ENCODE measurements at regions not wholly inside any gene's neighbourhood (a gene's known extent, or its start where the extent isn't known, plus 50 kb on each side); places are given as distances from the start of the nearest gene placed in this dataset.

GRCh38 chr21:43290421-43291346 lies 121.9 kb downstream of the CRYAA start:
- H3K4me3 ChIP-seq (ENCODE audit: low read depth, low read length) = no peak overlapping the region
- in situ Hi-C loops (cut with HindIII; ENCODE audit: low sequenced_read_pairs) = no loop called here
- no peak for DNase-seq (ENCODE audit: low read depth)
- no peak for TF ChIP-seq CTCF (IDR thresholded peaks at IDR 0.05; ENCODE audit: low read depth, low read length, missing control alignments)

- in situ Hi-C loops (cut with HindIII; ENCODE audit: low sequenced_read_pairs) = no loop called here
- DNase-seq (ENCODE audit: low read depth) = no peak
- TF ChIP-seq CTCF (IDR thresholded peaks at IDR 0.05; ENCODE audit: low read depth, low read length, missing control alignments) = no peak
- H3K4me3 ChIP-seq (ENCODE audit: low read depth, low read length) = no peak overlapping the region
Observed at GRCh38 chr21:43289966-43290365, 121.2 kb downstream of the CRYAA start.

DNA sequence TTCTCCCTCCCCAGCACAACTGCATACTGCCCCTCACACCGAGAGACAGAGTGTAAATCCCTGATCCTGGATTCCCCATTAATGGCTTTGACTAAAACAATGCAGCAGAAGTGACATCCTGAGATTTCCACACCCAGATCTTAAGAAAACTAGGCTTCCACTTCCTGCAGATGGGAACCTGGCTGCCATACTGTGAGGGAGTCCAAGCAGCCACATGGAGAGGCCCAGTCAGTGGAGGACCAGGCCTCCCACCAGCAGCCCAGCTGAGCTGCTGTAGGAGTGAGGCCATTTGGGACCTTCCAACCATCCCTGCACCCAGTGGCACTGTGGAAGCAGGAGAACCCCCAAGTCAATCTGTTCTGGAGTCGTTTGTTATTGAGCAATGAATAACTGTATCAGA lies 120.6 kb downstream of the CRYAA start:
- TF ChIP-seq CTCF (IDR thresholded peaks at IDR 0.05; ENCODE audit: low read depth, low read length, missing control alignments) = no peak
- no peak overlapping the region for H3K4me3 ChIP-seq (ENCODE audit: low read depth, low read length)
- DNase-seq (ENCODE audit: low read depth) = no peak
- in situ Hi-C loops (cut with HindIII; ENCODE audit: low sequenced_read_pairs) = no loop called here

DNA sequence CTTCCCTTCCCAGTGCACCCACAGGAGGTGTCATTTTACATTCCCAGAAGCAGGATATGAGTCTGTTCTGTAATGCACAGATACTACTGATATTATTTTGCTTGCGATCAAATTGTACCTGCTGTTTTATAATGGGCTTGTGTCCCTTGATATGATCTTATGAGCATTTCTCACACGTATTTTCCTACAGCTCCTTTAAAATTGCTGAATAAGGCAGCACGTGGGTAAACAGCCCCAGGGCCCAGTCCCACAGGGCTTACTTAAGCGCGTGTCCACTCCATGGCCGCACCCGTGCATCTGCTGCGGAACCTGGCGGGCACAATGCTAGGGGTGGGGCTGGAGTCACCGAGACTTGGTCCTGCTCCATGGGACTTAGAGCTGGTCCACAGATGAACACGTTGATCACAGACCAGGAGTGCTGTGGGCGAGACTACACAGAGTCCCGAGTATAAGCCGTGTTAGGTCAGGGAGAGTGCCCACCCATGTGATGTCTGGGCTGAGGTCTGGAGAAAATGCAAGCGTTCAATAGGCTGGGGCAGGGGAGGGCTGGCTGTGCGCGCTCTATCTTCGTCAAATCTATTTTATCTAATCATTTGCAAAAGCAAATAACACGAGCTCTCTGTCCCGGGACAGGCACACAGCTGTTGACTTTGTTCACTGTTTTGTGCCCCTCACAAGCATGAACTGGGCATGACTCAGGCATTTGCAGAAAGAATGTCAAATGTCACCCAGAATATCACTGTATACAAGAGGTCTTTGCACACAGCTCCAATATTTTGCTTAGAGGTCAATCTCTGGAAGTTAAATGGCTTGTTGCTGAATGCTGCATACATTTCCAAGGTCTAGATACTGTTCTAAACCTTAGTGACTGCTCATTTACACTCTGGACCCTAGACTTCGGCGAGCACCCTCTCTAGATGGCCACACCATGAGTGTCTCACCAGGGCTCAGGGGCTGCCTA lies 119.3 kb downstream of the CRYAA start:
- no peak overlapping the region for H3K4me3 ChIP-seq (ENCODE audit: low read depth, low read length)
- DNase-seq (ENCODE audit: low read depth) = no peak
- TF ChIP-seq CTCF (IDR thresholded peaks at IDR 0.05; ENCODE audit: low read depth, low read length, missing control alignments) = no peak
- in situ Hi-C loops (cut with HindIII; ENCODE audit: low sequenced_read_pairs) = no loop called here

DNA sequence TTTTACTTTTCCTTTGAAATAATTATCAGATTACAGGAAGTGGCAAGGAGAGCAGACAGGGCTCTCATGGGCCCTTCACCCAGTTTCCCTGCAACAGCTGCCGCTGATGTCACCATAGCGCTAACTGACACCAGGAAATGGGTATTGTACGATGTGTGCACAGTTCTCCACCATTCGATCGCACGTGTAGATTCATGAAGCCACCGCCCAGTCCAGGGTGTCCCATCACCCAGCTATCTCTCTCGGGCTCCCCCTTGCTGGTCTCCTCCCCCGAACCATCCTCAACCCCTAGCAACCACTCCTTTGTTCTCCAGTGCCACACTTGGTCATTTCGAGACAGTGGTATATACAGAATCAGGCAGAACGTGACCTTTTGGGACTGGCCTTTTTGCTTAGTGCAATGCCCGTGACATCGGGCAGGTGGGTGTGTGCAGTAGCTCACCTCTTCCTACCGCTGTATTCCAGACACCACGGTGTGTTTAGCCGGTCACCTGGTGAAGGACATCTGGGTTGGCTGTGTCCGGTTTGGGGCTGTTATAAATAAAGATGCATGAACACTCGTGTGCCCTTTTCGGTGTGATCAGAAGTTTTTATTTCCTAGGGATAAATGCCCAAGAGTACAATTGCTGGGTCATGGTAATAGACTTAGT lies 118.4 kb downstream of the CRYAA start:
- in situ Hi-C loops (cut with HindIII; ENCODE audit: low sequenced_read_pairs) = no loop called here
- DNase-seq (ENCODE audit: low read depth) = no peak
- H3K4me3 ChIP-seq (ENCODE audit: low read depth, low read length) = no peak overlapping the region
- no peak for TF ChIP-seq CTCF (IDR thresholded peaks at IDR 0.05; ENCODE audit: low read depth, low read length, missing control alignments)

- in situ Hi-C loops (cut with HindIII; ENCODE audit: low sequenced_read_pairs) = no loop called here
- no peak overlapping the region for H3K4me3 ChIP-seq (ENCODE audit: low read depth, low read length)
- no peak for TF ChIP-seq CTCF (IDR thresholded peaks at IDR 0.05; ENCODE audit: low read depth, low read length, missing control alignments)
- no peak for DNase-seq (ENCODE audit: low read depth)
Observed at GRCh38 chr21:43286196-43286595, 117.4 kb downstream of the CRYAA start.
